Islet of Langerhans (tissue), 1 donor: ENCODE measurements at regions not wholly inside any gene's neighbourhood (a gene's known extent, or its start where the extent isn't known, plus 50 kb on each side); places are given as distances from the start of the nearest gene placed in this dataset.
"Not testable (repeated sequence)": the region's sequence is repeated elsewhere in the genome, so short reads cannot be mapped to it uniquely, and the experiment has no call there.

Experiments used
- FAIRE-seq: peaks from one replicate; lab custom pipeline; 2011; peaks lifted over from hg19 to GRCh38; lab: Jason Lieb, UNC

- FAIRE-seq: not testable (repeated sequence)
These were observed 153.7 kb upstream of the MYRIP start for GRCh38 chr3:39655718-39656117.

- FAIRE-seq: no peak
These were observed 152.3 kb upstream of the MYRIP start for GRCh38 chr3:39657075-39657474.

- FAIRE-seq: no peak
These were observed 151.6 kb upstream of the MYRIP start for GRCh38 chr3:39657775-39658174.

- FAIRE-seq: no peak
These were observed 144.5 kb upstream of the MYRIP start for GRCh38 chr3:39664931-39665330.

- FAIRE-seq: no peak
These were observed 144.0 kb upstream of the MYRIP start for GRCh38 chr3:39665441-39665840.

- peak; percentile 66 for FAIRE-seq
These were observed 141.0 kb upstream of the MYRIP start for GRCh38 chr3:39668420-39668819.

- no peak for FAIRE-seq
These were observed 138.3 kb upstream of the MYRIP start for GRCh38 chr3:39671116-39671515.

GRCh38 chr3:39671600-39671999, 137.8 kb upstream of the MYRIP start:
- no peak for FAIRE-seq

- no peak for FAIRE-seq
These were observed 104.0 kb upstream of the MYRIP start for GRCh38 chr3:39705351-39705900.

- no peak for FAIRE-seq
These were observed 102.0 kb upstream of the MYRIP start for GRCh38 chr3:39707314-39707909.

- FAIRE-seq: no peak
These were observed 96.9 kb upstream of the MYRIP start for GRCh38 chr3:39712413-39713048.

- not testable (repeated sequence) for FAIRE-seq
These were observed 96.1 kb upstream of the MYRIP start for GRCh38 chr3:39713341-39713740.

GRCh38 chr3:39716849-39717248, 92.6 kb upstream of the MYRIP start:
- FAIRE-seq: no peak

- no peak for FAIRE-seq
These were observed 90.5 kb upstream of the MYRIP start for GRCh38 chr3:39718674-39719595.

- no peak for FAIRE-seq
These were observed 88.3 kb upstream of the MYRIP start for GRCh38 chr3:39721076-39721475.

GRCh38 chr3:39724233-39724846, 85.1 kb upstream of the MYRIP start:
- no peak for FAIRE-seq

- no peak for FAIRE-seq
These were observed 84.1 kb upstream of the MYRIP start for GRCh38 chr3:39725321-39725720.

- no peak for FAIRE-seq
These were observed 82.0 kb upstream of the MYRIP start for GRCh38 chr3:39727415-39727814.

GRCh38 chr3:39733804-39734203, 75.6 kb upstream of the MYRIP start:
- no peak for FAIRE-seq

- not testable (repeated sequence) for FAIRE-seq
These were observed 69.8 kb upstream of the MYRIP start for GRCh38 chr3:39739658-39740057.

- FAIRE-seq: no peak
These were observed 64.7 kb upstream of the MYRIP start for GRCh38 chr3:39744746-39745145.

- no peak for FAIRE-seq
These were observed 61.4 kb upstream of the MYRIP start for GRCh38 chr3:39748002-39748401.
